HG03135 (cell line): ENCODE measurements at regions not wholly inside any gene's neighbourhood (a gene's known extent, or its start where the extent isn't known, plus 50 kb on each side); places are given as distances from the start of the nearest gene placed in this dataset.
"Not testable (repeated sequence)": the region's sequence is repeated elsewhere in the genome, so short reads cannot be mapped to it uniquely, and the experiment has no call there.

ENCODE experiments used
- ATAC-seq: cut with Tn5 transposase; IDR thresholded peaks from one replicate; pipeline ENCODE4 v1.9.1; 2021; ENCODE audit warnings: mild to moderate bottlenecking, moderate library complexity; ENCODE audit not compliant: unreplicated experiment

DNA sequence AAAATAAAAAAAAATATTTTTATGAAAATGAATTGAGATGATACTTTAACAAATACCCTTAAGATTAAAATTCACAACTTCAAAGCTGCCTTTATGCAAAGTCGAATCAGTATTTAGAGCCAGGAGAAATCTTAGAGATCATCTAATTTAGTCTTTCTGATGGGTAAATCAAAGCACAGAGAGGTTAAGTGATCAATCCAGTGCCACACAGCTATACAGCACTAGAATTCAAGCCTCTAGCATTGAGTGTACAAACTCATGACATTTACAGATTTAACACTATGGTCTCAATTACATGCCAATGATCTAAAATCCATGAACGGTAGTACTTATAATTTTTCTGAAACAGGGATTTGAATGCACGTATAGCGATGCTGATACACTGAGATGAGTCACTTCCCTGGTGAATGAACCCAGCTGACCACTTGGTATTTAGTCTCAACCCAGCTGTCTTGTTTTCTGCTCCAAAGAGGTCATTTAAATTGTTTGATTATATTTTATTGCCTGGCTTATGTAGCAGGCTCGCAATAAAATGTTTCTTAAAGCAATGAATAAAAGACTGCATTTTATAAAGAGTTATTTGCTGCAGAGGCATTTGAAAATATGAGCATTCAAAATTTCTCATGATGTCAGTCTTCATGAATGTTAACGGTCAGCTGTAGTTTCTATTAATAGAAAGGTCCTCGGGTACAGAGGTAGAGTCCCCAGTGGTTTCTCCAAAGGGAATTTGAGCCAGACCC is 152.4 kb upstream of the PRICKLE1 start:
- ATAC-seq = no peak

DNA sequence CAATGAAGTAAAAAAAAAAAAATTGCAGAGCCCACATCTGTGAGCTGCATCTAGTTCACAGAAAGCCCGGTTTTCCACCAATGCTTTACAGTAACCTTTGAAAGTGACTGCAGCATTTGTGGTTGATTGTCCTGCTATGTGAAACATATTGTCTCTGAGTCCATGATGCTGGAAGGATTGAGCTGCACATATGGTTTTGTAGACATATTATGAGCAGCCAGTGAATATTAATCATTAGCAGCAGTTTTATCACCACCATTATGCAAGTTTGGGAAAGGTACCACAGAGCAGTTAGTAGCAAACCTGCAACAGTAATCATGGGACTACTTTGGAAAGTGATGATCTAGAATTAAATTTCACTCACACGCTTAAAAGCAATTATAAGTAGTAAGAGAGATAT is 151.5 kb upstream of the PRICKLE1 start:
- no peak for ATAC-seq

DNA sequence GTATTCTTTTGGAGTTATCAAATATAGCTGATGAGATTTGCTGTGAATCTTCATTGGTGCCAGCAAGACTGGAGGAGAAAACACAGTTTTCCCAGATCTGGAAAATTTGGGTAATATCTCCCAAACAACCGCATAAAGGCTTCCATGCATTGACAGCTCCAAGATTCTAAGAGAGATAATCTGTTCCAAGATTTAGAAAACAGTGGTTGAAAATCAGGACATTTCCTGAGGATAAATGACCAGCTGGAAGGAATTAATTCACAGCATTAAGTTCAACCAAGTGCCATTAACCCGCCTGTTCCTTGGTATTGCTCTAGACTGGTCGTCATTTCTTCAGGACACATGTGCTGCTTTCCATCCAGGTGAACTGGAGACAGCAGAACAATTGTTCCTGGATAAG is 147.9 kb upstream of the PRICKLE1 start:
- no peak for ATAC-seq

DNA sequence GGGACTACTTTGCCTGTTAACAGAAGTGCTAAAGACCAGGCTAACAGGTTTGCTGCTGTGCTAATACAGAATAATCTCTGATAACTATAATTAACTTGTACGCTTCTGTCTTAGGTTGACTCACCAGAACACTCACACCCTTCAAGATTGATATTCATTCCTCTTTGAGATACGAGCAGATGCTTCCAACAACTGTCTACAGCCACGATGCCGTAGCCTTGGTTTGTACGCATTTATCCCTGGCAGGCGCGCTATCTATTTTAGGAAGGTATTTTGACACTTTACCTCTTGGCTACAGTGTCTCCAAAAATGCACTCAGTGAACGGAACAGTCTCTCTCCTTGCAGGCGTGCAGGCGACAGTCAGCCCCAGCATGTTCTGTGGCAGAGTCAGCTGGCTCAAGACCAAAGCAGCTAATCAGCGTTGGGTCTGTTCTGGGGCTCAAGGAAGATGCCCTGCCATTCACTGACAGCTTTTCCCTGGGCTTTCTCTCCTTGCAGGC is 146.4 kb upstream of the PRICKLE1 start:
- ATAC-seq = no peak

DNA sequence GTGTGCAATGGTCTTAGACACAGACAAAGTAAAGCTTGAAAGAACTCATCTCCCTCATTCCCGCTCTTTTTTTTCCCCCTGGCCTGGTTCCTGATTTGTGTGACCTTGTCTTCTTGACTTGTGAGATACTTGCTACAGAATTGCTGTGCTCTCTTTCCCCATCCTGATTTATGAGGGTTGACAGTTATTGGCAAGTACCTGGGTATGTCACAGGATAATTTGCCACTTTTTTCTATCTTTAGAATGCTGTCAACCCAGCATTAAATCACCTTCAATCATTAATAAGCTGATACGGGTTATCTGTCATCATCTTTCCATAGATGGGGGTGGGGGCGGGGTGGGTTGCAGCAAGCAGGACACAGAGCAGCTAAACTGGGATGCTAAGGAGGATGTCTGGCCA is 144.4 kb upstream of the PRICKLE1 start:
- no peak for ATAC-seq

DNA sequence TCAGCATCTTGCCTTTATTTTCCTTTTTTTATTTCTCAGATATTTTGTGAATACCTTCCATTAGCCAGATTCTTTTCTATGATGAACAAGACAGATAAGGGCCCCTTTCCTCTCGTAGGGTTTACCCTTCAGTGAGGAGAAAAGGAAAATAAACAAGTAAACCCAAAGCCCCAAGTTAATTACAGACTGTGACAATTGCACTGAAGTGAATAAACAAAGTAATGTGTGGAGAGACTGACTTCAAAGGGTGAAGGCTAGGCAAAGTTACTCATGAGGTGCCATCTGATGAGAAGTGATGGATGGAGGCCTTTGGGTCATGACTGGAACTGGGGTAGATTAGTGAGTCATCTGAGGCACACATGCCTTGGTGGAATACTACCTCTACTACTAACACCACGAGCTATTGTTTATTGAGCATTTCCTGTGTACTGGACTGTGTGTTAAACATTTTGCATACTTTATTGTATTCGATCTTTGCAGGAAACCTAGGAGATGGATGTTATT is 143.4 kb upstream of the PRICKLE1 start:
- ATAC-seq = no peak

DNA sequence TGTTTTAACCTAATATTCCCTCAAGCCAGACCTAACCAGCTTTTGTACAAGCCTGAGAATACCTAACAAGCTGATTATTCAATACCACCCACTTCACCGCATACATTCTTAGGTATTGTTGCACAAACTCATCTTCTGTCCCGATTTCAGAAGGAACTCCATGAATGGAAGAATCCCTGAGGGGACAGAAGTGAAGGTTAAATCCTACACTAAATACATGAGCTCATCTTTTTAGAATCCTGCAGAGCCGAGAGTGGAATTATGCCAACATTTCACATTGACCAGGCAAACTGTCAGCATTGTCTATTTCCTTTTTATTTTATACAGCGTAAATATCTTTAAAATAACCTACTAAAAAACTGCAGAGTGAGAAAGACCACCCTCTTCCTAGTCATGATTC is 140.7 kb upstream of the PRICKLE1 start:
- no peak for ATAC-seq

DNA sequence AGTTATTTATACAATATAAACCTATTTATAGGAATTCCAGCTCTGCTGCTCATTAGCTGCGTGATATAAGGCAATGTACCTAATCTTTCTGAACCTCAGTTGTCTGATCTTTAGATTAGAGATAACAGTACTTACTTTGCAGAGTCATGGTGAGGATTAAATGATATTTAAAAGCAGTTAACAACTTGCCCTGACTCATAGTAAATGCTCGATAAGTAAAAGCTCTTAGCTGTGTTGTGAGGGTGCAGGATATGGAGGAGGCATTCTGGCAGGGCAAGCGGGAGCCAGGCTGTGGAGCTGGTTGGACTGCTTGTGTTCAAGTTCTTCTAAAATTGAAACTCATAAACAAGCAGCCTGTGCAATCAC is 140.0 kb upstream of the PRICKLE1 start:
- ATAC-seq = no peak

DNA sequence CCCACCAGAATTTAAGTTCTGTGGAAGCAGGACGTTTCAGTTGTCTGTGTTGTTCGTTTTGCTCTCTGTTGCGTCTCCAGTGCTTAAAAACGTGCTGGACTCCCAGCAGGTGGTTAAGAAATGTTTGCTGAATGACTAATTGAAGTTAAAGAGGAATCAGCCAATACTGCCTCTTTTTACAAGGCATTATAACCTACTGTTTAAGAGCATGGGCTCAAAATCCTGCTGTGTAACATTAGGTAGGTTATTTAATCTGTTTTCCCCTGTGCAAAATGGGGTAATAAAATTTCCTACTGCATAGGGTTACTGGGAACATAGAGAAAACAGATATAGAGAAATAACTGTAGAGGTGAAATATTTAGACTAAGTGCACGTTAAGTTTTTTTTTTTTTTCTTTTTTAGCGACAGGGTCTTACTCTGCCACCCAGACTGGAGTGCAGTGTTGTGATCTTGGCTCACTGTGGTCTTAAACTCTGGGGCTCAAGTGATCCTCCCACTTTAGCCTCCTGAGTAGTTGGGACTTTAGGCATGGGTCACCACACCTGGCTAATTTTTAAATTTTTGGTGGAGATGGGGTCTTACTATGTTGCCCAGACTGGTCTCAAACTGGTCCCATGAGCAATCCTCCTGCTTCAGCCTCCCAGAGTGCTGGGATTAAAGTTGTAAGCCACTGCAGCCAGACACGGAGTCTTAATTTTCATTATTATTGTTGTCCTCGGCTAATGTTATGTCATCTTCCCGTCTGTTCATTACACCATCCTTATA is 139.4 kb upstream of the PRICKLE1 start:
- ATAC-seq = no peak

DNA sequence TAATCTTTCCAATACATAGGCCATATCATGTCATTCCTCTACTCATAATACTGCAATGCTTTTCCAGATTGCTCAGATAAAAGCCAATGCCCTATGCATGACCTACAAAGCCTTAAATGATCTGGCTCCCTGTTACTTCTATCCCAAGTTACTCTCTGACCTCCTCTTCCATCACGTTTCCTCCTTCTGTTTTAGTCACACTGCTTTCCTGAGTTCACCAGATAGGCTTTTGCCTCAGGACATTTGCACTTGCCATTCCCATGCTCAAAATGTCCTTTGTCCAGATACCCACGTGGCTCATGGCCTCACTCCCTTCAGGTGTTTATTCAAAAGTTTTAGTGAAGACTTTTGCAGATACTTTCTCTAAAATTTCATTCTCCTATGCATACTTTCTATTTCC is 138.7 kb upstream of the PRICKLE1 start:
- no peak for ATAC-seq

DNA sequence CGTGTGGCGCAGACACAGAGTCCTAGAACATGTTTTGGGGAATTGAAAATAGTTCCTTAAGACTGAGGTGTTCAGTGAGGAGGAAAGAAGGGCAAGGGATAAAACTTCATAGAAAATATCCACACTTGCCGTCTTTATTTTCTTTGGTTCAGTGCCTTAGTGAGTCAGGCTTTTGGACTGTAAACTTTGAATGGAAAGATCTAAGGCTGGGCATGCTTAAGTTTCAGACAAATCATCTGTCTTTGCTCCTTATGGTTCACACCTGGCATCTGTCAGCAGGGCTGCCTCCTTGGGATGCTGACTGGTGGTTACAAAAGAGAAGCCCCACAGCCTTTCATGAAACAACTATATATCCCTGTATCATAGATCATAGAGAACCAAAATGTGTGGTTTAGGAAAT is 136.3 kb upstream of the PRICKLE1 start:
- ATAC-seq = no peak

DNA sequence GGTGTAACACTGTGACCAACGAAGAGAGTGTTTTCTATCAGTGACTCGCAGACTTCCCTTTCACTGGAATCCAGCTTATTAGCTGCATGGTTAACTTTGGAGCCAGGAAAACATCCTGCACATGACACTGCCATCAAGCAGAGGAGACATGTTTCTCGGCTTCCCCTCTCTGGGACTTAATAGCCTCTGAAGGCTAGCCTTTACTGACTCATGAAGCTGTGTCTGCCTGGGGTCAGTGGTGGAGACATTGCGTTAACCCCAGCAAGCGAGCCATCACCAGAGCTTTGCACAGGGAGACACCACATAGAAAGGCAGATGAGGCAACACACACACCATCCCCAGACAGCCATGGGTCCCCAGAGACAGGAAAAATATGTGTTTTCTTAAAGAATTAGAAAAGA is 126.9 kb upstream of the PRICKLE1 start:
- no peak for ATAC-seq

DNA sequence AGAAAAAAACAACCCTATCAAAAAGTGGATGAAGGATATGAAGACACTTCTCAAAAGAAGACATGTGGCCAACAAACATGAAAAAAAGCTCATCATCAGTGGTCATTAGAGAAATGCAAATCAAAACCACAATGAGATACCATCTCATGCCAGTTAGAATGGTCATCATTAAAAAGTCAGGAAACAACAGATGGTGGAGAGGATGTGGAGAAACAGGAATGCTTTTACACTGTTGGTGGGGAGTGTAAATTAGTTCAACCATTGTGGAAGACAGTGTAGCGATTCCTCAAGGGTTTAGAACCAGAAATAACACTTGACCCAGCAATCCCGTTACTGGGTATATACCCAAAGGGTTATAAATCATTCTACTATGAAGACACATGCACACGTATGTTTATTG is 124.0 kb upstream of the PRICKLE1 start:
- ATAC-seq = not testable (repeated sequence)

DNA sequence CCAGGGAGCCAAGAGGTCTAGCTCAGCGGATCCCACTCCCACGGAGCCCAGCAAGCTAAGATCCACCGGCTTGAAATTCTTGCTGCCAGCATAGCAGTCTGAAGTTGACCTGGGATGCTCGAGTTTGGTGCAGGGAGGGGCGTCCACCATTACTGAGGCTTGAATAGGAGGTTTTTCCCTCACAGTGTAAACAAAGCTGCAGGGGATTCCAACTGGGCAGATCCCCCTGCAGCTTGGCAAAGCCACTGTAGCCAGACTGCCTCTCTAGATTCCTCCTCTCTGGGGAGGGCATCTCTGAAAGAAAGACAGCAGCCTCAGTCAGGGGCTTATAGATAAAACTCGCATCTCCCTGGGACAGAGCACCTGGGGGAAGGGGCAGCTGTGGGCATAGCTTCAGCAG is 118.8 kb upstream of the PRICKLE1 start:
- ATAC-seq = not testable (repeated sequence)

DNA sequence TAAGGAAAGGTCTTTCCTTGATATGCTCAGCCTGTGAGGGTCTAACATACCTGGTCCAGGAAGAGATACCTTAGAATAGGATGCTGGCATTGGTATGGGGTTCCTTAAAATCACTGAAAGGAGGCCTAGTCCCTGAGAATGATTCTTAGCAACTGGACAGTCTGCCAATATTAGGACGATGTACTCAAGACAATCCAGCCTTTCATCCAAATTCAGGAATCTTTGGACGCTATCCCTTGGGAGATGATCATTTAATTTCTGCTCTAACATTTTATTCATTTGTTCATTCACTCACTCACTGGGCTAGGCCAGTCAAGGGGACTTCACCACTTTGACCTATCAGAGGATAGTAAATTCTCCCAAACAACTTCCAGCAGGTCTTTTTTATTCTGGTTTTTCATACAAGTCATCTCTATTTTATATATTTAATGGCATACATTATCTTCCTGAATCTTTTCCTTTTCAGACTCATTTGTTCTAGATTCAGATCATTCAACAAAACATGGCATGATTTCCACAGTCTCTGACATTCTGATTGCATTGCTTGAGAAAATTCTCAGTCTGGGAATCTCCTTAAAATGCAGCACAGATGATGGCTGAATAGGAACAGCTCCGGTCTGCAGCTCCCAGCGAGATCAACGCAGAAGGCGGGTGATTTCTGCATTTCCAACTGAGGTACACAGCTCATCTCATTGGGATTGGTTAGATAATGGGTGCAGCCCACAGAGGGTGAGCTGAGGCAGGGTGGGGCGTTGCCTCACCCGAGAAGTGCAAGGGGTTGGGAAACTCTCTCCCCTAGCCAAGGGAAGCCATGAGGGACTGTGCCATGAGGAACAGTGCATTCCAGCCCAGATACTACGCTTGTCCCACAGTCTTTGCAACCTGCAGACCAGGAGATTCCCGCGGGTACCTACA is 118.0 kb upstream of the PRICKLE1 start:
- ATAC-seq = no peak

DNA sequence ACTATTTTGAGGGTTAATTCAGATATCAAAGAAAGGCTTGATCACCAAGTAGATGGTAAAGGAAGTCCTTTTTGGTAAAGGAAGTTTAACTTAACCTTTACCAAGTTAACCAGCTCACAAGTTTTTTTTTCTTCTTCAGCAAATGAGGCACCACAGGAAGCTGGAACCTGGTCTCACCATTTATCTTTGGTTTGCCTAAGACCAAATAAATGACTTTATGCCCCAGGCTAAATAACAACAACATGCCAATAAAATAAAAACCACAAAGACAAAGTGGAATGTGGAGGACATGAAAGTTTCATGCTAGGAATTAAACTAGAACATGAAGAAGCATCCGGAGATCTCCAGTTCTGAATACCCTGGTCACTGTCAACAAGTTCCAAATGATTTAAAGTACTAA is 116.8 kb upstream of the PRICKLE1 start:
- no peak for ATAC-seq

DNA sequence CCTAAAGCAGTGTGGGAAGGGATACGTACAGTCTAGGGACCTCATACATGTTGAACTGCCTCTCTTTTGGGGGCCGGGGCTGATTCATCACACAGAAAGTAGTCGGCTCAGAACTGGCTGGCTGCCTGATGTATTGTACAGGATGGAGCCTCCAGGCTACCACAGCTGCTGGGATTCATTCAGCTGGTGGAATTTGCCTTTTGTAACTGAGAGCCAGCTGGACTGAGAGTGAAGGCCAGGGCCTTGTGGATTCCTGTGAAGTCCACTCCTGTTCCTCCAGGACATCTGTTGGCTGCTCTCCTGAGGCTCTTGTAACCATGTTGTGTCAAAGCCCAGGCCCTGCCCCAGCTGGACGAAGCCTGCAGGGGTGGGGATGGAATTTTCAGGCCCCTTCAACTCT is 116.3 kb upstream of the PRICKLE1 start:
- ATAC-seq = no peak

DNA sequence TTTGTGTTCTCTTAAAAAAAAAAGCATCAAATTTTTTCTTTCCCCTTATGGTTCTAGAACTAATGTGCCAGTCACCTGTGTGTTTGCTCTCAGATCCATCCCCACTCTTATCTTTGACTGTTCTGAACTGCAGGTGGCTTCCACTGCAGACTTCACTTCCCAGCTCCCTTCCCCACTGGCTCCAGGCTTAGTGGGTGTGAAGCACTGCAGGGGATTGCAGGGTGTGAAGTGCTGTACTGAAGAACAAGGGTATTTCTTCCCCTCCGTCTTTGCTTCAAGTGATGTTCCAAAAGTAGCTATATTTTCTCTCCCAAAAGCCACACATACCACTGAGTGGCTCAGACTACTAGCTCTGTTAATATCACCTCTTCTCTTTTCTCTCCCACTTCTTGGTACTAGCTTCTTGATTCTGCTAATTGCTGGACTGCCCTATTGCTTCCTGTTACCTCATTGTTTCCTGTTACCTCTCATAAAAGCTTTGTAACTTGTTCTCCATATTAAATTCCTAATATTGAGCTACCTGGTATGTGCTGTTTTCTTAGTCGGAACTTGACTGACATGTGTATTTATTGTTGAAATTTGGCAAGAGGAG is 115.4 kb upstream of the PRICKLE1 start:
- no peak for ATAC-seq

DNA sequence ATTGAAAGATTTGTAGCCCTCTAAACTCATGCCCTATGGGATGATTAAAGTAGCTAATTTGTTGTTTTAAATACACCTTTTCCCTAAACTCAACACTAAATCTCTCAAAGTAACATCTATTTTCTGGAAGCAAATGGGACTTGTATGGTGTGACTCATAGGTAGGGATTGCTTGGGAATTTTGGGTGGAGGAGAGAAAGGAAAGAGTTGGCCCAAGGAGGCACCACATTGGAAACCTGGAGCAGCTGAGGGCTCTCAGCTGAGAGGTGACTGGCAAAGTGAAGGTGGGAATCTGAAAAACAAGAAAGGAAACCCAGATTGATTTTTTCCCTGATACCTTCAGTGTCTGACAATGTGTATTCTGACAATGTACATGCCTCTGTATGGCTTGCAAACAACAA is 114.8 kb upstream of the PRICKLE1 start:
- no peak for ATAC-seq

DNA sequence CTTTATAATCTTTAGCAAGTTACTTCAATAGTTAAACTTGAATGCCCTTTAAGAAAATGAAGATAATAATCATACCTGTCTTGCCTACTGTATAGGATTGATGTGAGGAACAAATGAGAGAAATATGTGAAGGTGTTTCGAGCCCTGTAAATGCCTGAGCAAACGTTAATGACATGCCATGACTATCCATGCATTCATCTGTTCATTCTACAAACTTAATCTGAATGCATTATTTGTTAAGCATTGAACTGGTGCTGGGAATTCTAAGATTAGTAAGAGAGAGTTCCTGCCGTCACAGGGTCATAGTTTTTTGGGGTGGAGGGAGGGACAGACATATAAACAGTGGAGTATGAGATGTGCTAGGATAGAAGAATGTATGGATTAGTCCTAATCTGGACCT is 111.5 kb upstream of the PRICKLE1 start:
- ATAC-seq = no peak

DNA sequence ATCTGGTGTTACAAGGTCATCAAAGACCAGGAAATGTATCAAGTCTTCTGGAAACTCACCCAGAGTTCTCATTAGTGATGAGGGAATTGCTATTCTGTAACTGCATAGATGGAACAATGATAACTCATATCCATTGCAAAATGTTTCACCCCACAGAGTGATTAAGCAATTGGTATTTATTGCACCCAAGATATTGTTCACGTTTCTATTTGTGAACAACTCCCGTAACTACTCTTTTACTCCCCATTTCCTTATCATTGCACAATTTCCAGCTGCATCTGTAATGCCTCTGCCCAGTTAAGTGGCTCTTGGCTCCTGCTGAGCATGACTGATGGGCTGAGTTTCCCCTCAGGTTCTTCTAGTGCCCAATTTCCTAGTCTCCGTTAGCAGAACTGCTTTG is 108.7 kb upstream of the PRICKLE1 start:
- no peak for ATAC-seq
